Stimulated activated CD8-positive, alpha-beta memory T cell treated with anti-CD3 and anti-CD28 coated beads, Interleukin-12 subunit alpha, Interleukin-12 subunit beta, amount 100 ng/mL, for 1 hour (primary cell): ENCODE measurements at regions not wholly inside any gene's neighbourhood (a gene's known extent, or its start where the extent isn't known, plus 50 kb on each side); places are given as distances from the start of the nearest gene placed in this dataset.

ENCODE experiments used
- DNase-seq: peaks from one replicate; pipeline ENCODE4 v3.0.0-alpha.2; 2020; ENCODE audit warnings: low read depth

GRCh38 chr13:107331359-107331758, 763.4 kb upstream of the ARGLU1 start:
- no peak for DNase-seq

- DNase-seq: no peak
Measured at GRCh38 chr13:107330484-107330883, 762.5 kb upstream of the ARGLU1 start.

GRCh38 chr13:107329991-107330390, 762.1 kb upstream of the ARGLU1 start:
- DNase-seq: no peak

GRCh38 chr13:107324416-107325204, 756.7 kb upstream of the ARGLU1 start:
- no peak for DNase-seq

- no peak for DNase-seq
Measured at GRCh38 chr13:107322228-107322627, 754.3 kb upstream of the ARGLU1 start.

- DNase-seq: no peak
Measured at GRCh38 chr13:107305178-107305577, 737.2 kb upstream of the ARGLU1 start.

- no peak for DNase-seq
Measured at GRCh38 chr13:107301724-107302374, 733.9 kb upstream of the ARGLU1 start.

GRCh38 chr13:107299717-107300116, 731.8 kb upstream of the ARGLU1 start:
- DNase-seq: no peak

- DNase-seq: no peak
Measured at GRCh38 chr13:107296804-107297203, 728.9 kb upstream of the ARGLU1 start.

- DNase-seq: no peak
Measured at GRCh38 chr13:107295416-107296140, 727.6 kb upstream of the ARGLU1 start.

GRCh38 chr13:107293924-107294323, 726.0 kb upstream of the ARGLU1 start:
- DNase-seq: no peak

- no peak for DNase-seq
Measured at GRCh38 chr13:107291875-107292274, 723.9 kb upstream of the ARGLU1 start.

- no peak for DNase-seq
Measured at GRCh38 chr13:107289540-107289939, 721.6 kb upstream of the ARGLU1 start.

GRCh38 chr13:107284173-107284572, 716.2 kb upstream of the ARGLU1 start:
- no peak for DNase-seq

- no peak for DNase-seq
Measured at GRCh38 chr13:107277911-107278310, 710.0 kb upstream of the ARGLU1 start.

- no peak for DNase-seq
Measured at GRCh38 chr13:107276936-107277335, 709.0 kb upstream of the ARGLU1 start.

GRCh38 chr13:107275945-107276614, 708.1 kb upstream of the ARGLU1 start:
- DNase-seq: no peak

GRCh38 chr13:107275312-107275711, 707.4 kb upstream of the ARGLU1 start:
- no peak for DNase-seq

GRCh38 chr13:107271227-107271626, 703.3 kb upstream of the ARGLU1 start:
- DNase-seq: no peak

- DNase-seq: no peak
Measured at GRCh38 chr13:107266657-107267056, 698.7 kb upstream of the ARGLU1 start.

GRCh38 chr13:107258599-107259187, 690.8 kb upstream of the ARGLU1 start:
- DNase-seq: no peak

GRCh38 chr13:107254392-107254791, 686.5 kb upstream of the ARGLU1 start:
- DNase-seq: no peak
